GM13976 (cell line): ENCODE measurements at regions not wholly inside any gene's neighbourhood (a gene's known extent, or its start where the extent isn't known, plus 50 kb on each side); places are given as distances from the start of the nearest gene placed in this dataset.

Source experiments
- DNase-seq: peaks from one replicate; pipeline ENCODE4 v3.0.0; 2012; ENCODE audit warnings: low spot score
- in situ Hi-C: fragments of 300-500 bp; cut with MboI; formaldehyde crosslinking; loops from one replicate; pipeline ENCODE4 v1.12.0; 2022; ENCODE audit warnings: low sequenced_read_pairs, mixed read lengths, inconsistent platforms; ENCODE audit not compliant: unreplicated experiment
- TF ChIP-seq, protein P1 (sequence below): IDR thresholded peaks from 2 replicates; pipeline ENCODE4 v1.5.1; 2012; ENCODE audit warnings: borderline replicate concordance, mild to moderate bottlenecking; ENCODE audit not compliant: insufficient read depth; ENCODE audit errors: extremely low read depth, missing control alignments, control extremely low read depth

DNA sequence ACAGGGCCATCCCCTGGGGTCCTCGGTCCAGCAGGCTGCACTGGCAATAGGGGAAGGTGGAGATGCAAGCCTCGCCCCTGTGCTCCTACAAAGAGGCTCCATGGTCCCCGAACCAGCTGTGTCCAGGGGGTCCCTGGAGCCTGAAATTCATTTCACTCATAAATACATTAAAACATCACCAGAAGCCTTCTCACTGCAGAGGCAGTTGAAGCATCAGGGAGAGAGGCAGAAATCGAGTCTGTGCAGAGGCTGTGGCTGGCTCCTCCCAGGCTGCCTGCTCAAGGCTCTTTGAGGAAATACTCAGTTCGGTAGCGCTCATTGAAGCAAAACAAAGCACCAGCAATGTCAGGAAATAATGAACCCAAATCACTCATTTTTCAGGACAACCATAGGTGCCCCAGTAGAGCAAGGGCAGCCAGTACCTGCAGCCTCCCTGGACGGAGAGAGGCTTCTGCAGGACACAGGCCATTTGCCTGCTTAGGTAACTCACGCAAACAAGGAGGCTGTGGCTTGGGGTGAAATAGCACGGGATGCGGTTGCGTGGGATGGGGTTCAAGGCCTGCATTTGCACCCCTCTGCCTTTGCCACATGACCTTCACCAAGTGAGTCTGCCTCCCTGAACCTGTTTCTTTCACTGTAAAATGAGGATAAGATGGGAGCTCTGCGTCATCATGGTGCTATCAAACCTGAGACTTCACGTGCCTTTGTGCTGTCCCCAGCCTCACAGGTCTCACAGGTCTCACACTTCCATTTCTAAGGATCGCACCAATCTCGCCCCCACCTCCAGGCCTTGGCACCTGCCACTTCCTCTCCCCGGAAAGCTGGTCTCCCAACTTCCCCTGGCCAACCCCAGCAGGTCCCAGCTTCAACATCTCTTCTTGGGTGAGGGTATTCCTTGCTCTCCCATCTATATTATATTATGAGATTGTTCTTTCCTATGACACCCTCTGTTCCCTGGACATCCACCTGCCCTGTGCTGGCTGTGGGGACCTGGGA lies 84.3 kb upstream of the SHISAL1 start:
- TF ChIP-seq, protein P1, sequence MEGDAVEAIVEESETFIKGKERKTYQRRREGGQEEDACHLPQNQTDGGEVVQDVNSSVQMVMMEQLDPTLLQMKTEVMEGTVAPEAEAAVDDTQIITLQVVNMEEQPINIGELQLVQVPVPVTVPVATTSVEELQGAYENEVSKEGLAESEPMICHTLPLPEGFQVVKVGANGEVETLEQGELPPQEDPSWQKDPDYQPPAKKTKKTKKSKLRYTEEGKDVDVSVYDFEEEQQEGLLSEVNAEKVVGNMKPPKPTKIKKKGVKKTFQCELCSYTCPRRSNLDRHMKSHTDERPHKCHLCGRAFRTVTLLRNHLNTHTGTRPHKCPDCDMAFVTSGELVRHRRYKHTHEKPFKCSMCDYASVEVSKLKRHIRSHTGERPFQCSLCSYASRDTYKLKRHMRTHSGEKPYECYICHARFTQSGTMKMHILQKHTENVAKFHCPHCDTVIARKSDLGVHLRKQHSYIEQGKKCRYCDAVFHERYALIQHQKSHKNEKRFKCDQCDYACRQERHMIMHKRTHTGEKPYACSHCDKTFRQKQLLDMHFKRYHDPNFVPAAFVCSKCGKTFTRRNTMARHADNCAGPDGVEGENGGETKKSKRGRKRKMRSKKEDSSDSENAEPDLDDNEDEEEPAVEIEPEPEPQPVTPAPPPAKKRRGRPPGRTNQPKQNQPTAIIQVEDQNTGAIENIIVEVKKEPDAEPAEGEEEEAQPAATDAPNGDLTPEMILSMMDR: no peak
- in situ Hi-C loops: loop anchor here (25.0 kb wide), 1 partner anchor 410 kb away; no protein-coding TSS in a partner anchor

GRCh38 chr22:44396021-44396726 lies 83.4 kb upstream of the SHISAL1 start:
- TF ChIP-seq, protein P1: no peak
- DNase-seq: no peak
- in situ Hi-C loops: loop anchor here (25.0 kb wide), 1 partner anchor 409 kb away; no protein-coding TSS in a partner anchor

More for the DNA sequence above, 84.3 kb upstream of the SHISAL1 start:
- no peak for DNase-seq

DNA sequence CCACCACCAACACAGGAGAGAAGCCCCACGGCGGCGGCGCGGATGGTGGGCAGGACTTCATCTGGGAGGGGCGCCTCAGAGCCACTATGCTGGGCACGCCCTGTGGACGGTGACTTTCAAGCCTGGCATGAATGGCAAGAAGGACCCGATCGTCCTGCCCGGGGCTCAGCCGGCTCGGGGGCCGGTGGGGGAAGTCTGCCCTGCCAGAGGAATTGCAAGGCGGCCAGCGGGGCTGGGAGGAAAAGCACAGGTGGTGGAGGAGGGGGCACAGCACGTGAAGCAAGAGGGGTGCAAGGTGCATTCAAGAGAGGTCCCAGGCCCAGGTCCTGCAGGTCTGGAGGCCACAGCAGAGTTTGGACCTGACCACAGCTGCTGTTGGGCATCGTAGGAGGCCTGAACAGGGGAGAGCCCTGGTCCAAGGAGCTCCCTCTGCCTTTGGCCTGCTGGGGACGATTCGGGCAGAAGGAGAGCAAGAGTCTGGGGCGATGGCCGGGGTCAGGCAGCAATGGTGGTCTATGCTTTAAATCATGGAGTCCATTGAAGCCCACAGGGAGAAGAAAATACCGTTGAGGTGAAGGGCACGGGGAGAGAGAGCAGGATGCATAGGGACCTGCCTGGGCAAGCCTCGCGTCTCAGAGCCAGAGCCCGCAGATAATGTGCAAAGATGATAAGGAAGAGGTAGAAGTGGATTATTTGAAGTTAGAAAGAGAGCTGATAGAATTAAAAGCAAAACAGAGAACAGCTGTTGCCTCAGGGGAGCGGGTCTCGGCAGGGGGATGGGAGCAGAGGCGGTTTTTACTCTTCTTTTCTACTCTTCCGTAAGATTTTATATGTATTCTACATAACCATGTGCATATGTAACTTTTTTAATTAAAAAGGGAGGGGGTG lies 82.6 kb upstream of the SHISAL1 start:
- TF ChIP-seq, protein P1: no peak
- no peak for DNase-seq
- in situ Hi-C loops: loop anchor here (25.0 kb wide), 1 partner anchor 408 kb away; no protein-coding TSS in a partner anchor

- DNase-seq: no peak
These were observed 81.7 kb upstream of the SHISAL1 start for GRCh38 chr22:44394246-44395117.

DNA sequence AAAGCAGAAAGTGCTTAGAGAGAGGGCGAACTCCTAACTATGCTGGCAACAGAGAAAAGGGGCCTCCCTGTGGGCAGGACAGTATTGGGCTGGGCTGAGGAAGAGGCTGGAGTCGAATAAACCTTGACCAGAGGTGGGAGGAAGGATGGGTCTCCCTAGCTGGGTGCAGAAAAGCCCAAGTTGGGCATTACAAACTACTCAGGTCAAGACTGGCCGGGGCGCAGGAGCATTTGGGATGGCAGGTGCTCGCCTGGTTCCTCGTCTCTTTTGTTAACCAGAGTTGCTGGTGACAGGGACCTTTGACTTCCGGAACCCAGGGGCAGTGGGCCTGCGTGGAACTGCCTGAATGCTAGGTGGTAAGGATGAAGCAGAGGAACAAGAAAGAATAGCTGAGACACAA lies 80.3 kb upstream of the SHISAL1 start:
- in situ Hi-C loops: loop anchor here (25.0 kb wide), 1 partner anchor 406 kb away; no protein-coding TSS in a partner anchor
- TF ChIP-seq, protein P1: no peak

More at GRCh38 chr22:44394246-44395117, 81.7 kb upstream of the SHISAL1 start:
- TF ChIP-seq, protein P1: no peak
- in situ Hi-C loops: loop anchor here (25.0 kb wide), 1 partner anchor 407 kb away; no protein-coding TSS in a partner anchor

More for the DNA sequence above, 80.3 kb upstream of the SHISAL1 start:
- no peak for DNase-seq
